GM18498 (cell line): ENCODE measurements at regions not wholly inside any gene's neighbourhood (a gene's known extent, or its start where the extent isn't known, plus 50 kb on each side); places are given as distances from the start of the nearest gene placed in this dataset.
"Not testable (repeated sequence)": the region's sequence is repeated elsewhere in the genome, so short reads cannot be mapped to it uniquely, and the experiment has no call there.

Source experiments
- ATAC-seq: cut with Tn5 transposase; IDR thresholded peaks from one replicate; pipeline ENCODE4 v1.9.1; 2021; ENCODE audit warnings: mild to moderate bottlenecking, moderate library complexity; ENCODE audit not compliant: unreplicated experiment

DNA sequence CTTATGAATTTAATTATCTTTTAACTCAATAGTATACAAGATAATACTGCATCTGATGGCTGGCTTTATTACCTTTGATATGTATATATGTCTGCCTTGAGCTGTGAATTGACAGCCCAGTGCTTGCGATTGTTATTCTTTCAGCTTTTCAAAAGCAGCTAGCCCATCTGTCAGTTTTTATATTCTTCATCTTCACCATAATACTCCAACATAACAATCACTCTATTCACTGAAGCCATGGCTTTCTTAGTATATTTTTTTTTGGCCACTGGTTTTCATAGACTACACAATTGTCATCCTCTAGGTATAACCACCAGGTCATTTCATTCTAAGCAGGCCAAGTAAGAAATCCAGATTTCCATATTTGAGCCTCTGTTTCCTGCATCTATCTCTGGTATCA lies 1026.1 kb downstream of the FSCB start:
- no peak for ATAC-seq

DNA sequence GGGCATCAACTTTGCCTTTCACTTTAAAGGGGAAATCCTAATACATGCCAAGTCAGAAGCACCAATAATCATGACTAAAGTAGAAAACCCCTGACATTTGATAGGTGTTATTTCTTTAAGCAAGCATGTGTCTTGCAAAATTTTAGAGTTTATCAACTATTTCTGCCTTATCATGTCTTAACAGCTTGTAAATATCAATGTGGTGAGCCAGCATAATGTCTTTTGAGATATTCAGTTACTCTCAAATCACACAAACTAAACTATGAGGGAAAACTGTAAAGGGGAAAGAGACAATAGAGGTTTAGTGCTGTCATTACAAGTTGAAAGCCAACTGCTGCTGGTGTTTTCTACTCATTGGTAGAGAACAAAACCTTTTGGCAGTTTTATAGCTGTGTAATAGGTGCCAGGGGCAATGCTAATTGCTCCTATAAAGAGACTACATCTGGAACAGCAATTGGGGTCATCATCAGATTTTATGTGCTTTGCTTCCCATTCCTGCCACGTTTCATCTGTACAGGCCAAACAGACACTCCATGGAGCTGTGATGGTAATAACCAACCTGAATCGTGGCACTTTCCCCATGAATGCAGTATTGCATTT lies 1027.4 kb downstream of the FSCB start:
- ATAC-seq: no peak

DNA sequence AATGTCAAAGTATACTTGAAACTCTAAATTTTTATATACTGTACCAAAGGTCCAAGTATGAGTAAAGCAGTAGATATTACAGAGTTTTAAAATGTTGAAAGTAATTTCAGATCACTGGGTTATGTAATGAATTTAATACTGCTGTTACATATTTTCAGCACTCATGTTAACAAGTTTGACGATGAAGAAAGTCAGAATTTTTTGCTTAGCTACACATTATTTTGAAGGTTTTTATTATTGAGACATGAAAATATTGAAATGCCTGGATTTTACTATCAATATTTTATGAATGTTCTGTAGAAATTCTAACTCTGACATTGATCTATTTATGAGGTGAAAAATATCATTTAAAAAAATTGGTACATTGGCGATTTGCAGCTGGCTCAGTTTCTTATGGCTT lies 1030.3 kb downstream of the FSCB start:
- no peak for ATAC-seq

DNA sequence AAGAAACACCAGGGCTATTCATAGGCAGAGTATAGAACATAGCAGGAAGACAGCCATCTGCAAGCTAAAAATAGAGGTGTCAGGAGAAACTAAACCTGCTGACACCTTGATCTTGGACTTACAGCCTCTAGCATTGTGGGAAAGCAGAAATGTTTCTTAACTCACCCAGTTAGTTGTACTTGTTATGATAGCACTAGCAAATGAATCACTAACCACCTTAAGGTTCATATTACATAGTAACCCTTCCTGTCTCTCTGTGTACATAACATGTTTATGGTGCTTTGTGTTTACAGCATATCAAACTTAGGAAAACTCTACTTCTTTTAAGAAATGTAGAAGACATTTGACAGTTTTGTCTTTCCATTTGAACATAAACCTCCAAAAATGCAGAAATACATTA lies 1031.3 kb downstream of the FSCB start:
- ATAC-seq: no peak

DNA sequence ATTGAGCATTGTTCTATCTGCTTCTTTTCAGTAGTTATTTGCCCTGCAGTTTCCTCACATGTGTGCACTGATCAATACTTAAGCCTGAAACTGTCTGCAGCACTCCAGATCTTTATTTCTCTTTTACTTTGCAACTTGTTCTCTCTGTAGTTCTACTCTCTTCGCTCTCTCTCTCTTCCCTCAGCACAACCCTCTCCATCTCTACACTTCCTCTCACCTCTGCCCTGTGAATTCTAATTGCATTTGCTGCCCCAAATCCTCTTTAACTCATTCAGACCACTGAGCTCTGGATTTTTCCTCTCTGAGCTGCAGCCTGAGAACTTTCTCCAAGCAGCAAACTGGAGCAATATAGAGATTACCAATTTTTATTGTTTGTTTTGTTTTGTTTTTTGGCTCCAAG lies 1035.5 kb downstream of the FSCB start:
- ATAC-seq: no peak

DNA sequence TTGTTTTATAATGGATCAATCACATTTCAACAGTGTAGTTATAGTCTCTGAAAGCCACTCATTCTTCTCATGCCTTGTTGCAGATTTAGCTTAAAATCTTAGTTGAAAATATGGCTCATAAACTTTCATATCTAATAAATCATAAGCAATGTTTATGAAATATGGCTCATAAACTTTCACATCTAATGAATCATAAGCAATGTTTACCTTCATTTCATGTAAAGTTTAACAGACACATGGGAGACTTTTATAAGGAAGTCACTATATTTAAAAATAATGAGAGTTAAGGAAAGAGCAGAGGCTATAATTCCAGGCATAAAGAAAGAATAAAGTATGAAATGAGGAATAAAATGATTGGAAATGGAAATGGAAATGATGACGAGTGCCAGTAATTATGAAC lies 1042.1 kb downstream of the FSCB start:
- ATAC-seq: no peak

DNA sequence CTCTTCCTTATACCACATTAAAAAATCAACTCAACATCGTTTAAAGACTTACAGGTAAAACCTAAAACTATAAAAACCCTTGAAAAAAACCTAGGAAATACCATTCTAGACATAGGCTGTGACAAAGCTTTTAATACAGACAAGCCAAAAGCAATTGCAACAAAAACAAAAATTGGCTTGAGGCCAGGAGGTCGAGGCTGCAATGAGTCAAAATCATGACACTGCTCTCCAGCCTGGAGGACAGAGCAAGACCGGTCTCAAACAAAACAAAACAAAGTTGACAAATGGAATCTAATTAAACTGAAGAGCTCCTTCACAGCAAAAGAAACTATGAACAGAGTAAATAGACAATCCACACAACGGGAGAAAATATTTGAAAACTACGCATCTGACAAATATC lies 1057.8 kb downstream of the FSCB start:
- ATAC-seq: no peak

DNA sequence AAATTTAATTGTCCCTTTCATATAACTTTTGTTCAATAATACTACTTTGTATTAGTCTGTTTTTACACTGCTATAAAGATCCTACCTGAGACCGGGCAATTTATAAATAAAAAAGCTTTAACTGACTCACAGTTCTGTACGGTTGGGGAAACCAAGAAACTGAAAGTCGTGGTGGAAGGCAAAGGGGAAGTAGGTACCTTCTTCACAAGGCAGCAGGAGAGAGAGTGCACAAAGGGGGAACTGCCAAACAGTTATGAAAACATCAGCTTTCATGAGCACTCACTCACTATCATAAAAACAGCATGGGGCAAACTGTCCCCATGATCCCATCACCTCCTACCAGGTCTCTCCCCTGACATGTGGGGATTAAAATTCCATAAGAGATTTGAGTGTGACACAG lies 1069.0 kb downstream of the FSCB start:
- no peak for ATAC-seq

DNA sequence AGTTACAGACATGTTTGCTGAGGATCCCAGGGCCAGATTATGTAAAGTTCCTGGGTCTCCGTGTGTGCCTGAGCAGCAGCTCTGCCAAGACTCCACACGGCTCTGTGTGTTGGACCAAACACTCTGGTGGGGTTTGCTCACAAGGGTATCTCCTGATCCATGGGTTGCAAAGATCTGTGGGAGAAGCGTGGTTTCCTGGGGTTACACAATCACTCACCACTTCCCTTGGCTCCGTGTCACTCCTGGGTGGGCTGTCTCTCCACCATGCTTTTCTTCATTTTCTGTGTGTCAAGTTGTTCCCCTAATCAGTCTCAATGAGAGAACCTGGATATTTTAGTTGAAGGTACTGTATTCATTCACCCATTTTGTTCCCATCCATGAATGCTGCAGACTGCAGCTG lies 1088.8 kb downstream of the FSCB start:
- ATAC-seq: no peak

DNA sequence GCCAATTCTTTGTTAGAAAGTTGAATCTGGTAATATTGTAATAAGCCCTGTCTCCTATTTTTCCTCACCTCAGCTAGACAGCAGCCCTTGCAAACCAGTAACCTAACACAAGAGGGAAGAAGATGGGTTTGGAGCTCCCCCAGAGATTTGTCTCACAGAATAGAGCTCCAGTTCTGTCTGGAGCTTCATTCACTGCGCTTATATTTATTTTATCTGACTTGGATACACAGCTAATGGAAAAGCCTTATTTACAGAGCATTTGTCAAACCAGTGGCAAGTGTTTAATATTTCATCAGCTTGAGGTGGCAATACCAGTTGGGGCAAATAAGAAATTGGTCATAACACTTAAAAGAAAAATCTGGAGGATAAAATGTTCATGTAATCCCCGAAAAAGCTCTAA lies 1094.0 kb downstream of the FSCB start:
- no peak for ATAC-seq

DNA sequence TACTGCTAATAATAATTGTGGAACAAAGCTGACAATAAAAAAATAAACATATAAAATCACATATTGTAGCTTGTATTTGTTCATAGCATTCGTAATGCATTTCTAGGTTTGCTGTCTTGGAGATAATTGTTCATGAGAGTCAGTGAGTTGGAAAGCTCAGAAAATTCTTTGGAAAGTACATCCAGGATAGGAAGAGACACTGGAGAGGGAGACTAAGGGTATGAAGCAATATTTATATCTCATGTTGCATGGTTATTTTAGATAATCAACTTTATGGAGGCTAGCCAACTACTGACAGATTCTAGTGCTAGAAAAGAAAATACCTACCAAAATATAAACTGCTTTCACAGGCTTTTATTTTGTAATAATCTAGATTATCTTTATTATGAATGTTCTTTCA lies 1095.2 kb downstream of the FSCB start:
- no peak for ATAC-seq

DNA sequence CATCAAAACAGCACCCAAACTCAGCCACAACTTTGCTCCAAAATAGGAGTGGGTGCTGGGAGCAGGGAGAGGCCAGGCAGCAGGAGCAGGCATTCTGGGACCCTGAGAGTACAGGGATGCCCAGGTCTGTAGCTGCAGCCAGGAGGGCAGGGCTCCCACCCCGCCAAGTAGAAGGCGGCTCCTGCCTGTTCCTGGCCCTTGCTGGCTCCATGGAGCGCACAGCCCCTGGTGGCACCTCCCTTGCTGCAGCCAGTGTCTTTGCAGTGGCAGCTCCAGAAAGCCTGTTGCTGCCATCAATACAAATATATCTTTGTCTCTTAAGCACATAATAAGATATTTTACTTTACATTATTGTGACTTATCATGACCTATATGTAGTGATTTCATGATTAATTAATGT lies 1096.5 kb downstream of the FSCB start:
- no peak for ATAC-seq

DNA sequence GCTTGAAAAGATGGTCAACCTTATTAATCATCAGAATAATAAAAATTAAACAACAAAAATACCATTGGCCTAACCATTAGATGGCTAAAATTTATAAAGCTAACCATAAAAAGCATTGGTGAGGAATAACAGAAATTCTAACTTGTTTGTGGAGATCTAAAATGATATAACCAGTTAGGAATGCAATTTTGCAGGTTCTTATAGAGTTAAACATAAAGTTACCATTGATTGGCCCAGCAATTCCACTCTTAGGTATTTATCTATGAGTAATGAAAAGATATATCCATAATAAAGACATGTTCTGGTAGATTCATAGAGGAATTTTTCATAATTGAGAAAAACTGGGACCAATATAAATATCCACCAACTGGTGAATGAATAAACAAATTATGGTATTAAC lies 1098.6 kb downstream of the FSCB start:
- no peak for ATAC-seq

DNA sequence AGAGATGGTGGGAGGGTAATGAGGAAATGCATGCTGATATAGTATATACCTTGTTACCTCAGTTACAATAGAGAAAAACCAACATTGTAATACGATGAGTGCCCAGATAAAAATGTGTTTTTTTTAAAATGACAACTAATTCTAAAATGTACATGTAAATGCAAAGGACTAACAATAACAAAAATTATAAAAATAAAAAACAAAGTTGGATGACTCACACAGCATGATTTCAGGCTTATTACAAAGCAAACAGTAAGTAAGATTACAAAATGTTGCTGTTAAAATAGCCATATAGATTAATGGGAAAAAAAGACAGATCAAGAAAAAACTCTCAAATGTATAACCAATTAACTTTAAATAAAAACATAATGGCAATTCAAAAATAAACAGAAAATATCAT lies 1099.4 kb downstream of the FSCB start:
- no peak for ATAC-seq

DNA sequence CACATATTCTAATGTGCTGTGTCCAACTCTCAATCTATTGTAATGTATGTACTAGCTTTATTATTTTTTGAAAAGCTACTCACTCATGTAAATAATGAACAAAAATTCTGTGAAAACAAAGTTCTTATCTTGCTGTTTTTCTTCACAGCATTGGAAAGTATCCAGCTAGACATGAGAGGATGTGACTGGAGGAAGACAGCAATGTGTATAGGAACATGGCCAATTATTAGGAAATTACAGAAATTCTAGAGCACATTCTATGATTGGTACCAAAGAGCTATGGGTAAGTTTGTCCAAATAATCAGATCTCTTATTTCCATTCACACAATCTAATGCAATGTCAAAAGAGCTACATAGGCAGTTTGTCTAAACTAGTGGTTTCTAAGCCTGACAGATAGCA lies 1100.2 kb downstream of the FSCB start:
- ATAC-seq: no peak

DNA sequence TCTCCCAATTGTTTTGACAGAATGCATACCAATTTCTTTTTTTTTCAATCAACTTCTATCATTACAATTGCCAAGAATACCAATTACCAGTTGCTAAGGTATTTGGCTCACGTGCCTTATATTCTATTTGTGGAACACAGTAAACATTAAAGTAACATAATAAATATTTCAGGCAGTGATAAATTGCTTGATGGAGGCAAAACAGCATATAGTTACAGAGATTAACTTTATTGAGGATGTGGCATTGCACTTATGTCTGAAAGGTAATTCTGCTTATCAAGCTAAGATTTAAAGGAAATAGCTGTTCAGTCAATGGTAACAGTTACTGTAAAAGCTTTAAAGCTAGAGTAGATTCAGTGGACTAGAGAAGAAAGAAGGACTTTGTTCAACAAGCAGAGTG lies 1107.8 kb downstream of the FSCB start:
- no peak for ATAC-seq

DNA sequence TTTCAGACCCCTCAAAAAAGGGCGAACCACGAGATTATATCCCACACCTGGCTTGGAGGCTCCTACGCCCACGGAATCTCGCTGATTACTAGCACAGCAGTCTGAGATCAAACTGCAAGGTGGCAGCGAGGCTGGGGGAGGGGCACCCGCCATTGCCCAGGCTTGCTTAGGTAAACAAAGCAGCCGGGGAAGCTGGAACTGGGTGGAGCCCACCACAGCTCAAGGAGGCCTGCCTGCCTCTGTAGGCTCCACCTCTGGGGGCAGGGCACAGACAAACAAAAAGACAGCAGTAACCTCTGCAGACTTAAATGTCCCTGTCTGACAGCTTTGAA lies 1136.6 kb downstream of the FSCB start:
- ATAC-seq: not testable (repeated sequence)

DNA sequence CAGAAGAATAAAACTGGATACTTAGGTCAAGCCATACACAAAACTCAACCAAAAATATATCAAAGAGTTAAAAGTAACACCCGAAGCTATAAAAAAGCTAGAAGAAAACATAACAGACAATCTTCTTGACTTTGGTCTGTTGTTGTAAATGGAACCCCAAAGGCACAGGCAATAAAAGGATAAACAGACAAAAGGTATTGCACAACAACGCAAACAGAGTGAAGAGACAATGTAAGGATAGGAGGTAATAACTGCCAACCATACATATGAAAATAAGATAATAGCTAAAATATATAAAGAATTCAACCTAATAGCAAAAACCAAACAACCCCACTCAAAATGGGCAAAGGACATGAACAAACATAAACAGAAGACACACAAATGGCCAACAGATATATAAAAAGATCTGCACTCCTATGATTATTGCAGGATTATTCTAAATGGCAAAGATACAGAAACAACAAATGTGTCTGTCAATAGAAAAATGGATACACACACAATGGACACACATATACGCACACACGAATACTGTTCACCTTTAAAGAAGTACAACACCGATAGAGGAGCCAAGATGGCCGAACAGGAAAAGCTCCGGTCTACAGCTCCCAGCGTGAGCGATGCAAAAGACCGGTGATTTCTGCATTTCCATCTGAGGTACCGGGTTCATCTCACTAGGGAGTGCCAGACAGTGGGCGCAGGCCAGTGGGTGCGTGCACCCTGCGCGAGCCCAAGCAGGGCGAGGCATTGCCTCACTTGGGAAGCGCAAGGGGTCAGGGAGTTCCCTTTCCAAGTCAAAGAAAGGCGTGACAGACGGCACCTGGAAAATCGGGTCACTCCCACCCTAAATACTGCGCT lies 1137.1 kb downstream of the FSCB start:
- ATAC-seq: no peak

DNA sequence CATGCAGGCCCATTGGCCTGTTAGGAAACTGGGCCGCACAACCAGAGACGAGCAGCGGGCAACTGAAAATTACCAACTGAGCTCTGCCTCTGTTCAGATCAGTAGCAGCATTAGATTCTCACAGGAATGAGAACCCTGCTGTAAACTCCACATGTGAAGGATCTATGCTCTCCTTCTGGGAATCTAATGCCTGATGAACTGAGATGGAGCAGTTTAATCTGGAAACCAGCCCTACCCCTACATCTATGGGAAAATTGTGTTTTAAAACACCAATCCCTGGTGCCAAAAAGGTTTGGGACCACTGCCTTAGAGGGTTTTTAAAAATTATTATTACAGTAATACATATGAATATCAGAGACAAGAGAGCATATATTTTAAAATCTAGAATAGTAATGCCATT lies 1144.5 kb downstream of the FSCB start:
- no peak for ATAC-seq

DNA sequence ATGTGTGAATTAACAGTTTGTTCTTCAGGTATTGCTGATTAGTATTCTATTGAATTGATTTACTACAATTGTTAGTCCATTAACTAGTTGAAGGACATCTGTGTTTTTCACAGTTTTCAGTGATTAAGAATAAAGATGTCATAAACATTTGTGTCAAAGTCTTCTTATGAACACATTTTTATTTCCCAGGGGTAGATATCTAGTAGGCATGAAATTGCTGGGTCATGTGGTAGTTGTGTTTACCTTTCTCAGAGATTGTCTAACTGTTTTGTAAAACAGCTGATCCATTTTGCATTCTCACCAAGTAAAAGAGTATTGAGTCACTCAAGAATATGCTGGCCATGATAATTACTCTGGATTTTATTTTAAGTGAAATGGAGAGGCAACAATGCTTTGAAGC lies 1145.3 kb downstream of the FSCB start:
- ATAC-seq: no peak

DNA sequence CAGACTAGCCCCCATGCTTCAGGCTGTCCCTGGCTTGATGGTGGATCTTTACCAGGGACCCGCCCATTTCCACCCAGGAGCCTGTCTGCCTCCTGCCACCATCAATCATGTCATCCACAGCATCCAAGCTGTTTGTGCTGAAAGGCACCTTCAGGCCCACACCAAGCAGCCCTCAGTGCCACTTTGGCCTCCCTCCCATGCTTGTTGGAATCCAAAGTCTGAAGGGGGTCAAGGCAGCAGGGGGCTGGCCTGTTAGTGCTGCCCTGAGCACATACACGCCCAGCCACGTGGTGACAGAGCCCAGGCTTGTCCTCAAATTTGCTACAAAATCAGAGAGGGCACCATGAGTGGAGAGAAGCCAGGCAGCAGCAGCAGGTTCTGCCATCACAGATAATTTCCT lies 1146.8 kb downstream of the FSCB start:
- ATAC-seq: no peak

DNA sequence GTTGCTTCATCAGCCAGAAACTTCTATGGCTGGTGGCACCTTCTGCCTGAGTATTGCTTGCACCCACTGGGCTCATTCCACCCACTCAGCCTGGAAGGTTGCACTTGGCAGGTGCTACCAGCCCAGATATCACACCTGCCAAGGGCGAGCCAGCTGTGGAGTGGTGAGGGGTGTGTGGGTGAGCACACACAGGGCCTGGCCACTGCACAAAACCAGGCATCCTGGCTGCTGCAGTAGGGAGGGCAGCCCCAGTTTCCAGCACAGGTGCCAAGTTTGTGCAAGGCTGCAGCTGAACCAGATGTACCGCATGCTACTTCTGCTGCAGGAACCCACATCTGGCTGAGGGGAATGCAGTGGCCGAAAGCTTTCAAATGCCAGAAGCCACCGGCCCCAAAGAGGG lies 1147.8 kb downstream of the FSCB start:
- no peak for ATAC-seq

DNA sequence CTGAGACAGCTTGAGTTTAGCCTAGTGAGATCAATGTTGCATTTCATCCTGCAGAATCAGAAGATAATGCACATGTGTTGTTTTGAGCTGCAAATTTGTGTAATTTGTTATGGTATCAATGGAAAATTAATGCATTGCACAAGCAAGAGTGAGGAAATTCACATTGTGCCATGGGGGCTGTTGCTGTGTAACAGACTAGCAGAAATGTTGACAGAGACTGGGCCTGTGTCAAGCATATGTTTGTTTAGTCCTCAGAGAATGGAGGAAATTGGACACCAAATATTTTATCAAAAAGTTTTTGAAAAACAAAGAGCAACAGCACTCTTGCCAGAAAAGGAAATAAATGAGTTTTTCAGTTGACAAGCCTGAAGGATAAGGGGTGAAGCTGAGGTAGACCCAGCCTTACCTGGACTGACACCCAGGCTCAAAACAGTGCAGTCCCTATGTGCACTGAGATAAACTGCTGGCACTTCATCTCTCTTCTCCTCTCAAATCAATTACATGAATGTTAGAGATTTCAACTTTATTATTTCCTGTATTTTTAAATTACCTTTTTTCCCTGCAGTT lies 1150.0 kb downstream of the FSCB start:
- ATAC-seq: no peak
